Neural cell (in vitro differentiated cells): ENCODE measurements at regions not wholly inside any gene's neighbourhood (a gene's known extent, or its start where the extent isn't known, plus 50 kb on each side); places are given as distances from the start of the nearest gene placed in this dataset.

Source experiments
- H2AFZ ChIP-seq: fragments of 200-600, 300-800 bp; sonication (generic), shearing (Covaris generic); 2 replicates; pipeline ENCODE4 v1.6.0; 2014; ENCODE audit warnings: low read depth, mild to moderate bottlenecking, antibody characterized with exemption, low read length, moderate library complexity
- H3F3A ChIP-seq: fragments of 200-600 bp; shearing (Covaris generic); 2 replicates; pipeline ENCODE4 v1.6.1; 2016; ENCODE audit warnings: mild to moderate bottlenecking, moderate library complexity, mixed read lengths, antibody characterized with exemption, low read length; ENCODE audit not compliant: insufficient read depth, poor library complexity, severe bottlenecking
- H3K27ac ChIP-seq: fragments of 200-600, 300-800 bp; sonication (generic), shearing (Covaris generic); 2 replicates; pipeline ENCODE4 v1.5.1; 2014; ENCODE audit warnings: mild to moderate bottlenecking, low read length, moderate library complexity
- H3K27me3 ChIP-seq: fragments of 300-800, 200-600 bp; sonication (generic), shearing (Covaris generic); 2 replicates; pipeline ENCODE4 v1.6.0; 2014; ENCODE audit warnings: mild to moderate bottlenecking, low read depth, low read length, moderate library complexity; ENCODE audit not compliant: insufficient read depth
- H3K36me3 ChIP-seq: fragments of 300-800, 200-600 bp; sonication (generic), shearing (Covaris generic); 2 replicates; pipeline ENCODE4 v1.5.1; 2014; ENCODE audit warnings: mild to moderate bottlenecking, antibody characterized with exemption, low read length, moderate library complexity; ENCODE audit not compliant: insufficient read depth
- H3K4me2 ChIP-seq: fragments of 300-800, 200-600 bp; sonication (generic), shearing (Covaris generic); 2 replicates; pipeline ENCODE4 v1.6.0; 2014; ENCODE audit warnings: mild to moderate bottlenecking, low read length
- H3K4me3 ChIP-seq: fragments of 300-800, 200-600 bp; sonication (generic), shearing (Covaris generic); 2 replicates; pipeline ENCODE4 v1.5.1; 2014; ENCODE audit warnings: mild to moderate bottlenecking, low read length, moderate library complexity
- H3K79me2 ChIP-seq: fragments of 200-600 bp; shearing (Covaris generic); replicated peaks from 2 replicates; pipeline ENCODE4 v1.6.0; 2014; ENCODE audit warnings: mild to moderate bottlenecking, low read length, moderate library complexity; ENCODE audit not compliant: insufficient read depth
- H3K9ac ChIP-seq: fragments of 300-800, 200-600 bp; sonication (generic), shearing (Covaris generic); 2 replicates; pipeline ENCODE4 v1.6.1; 2016; ENCODE audit warnings: mild to moderate bottlenecking, low read length, mixed read lengths
- H3K9me2 ChIP-seq: fragments of 200-600 bp; shearing (Covaris generic); 2 replicates; pipeline ENCODE4 v1.6.1; 2016; ENCODE audit warnings: mild to moderate bottlenecking, low read length, mixed read lengths; ENCODE audit not compliant: insufficient read depth
- H3K9me3 ChIP-seq: fragments of 200-600, 300-800 bp; sonication (generic), shearing (Covaris generic); 2 replicates; pipeline ENCODE4 v1.6.1; 2016; ENCODE audit warnings: mild to moderate bottlenecking, mixed run types, low read length, moderate library complexity, mixed read lengths
- H4K20me1 ChIP-seq: fragments of 200-600 bp; shearing (Covaris generic); 2 replicates; pipeline ENCODE4 v1.6.1; 2016; ENCODE audit warnings: mild to moderate bottlenecking, mixed run types; ENCODE audit not compliant: insufficient read depth
- CTCF ChIP-seq: fragments of 450-650 bp; IDR thresholded peaks from 2 replicates; pipeline ENCODE4 v1.5.1; 2014; ENCODE audit warnings: antibody characterized with exemption, mild to moderate bottlenecking, moderate library complexity; ENCODE audit not compliant: poor library complexity, severe bottlenecking
- EP300 ChIP-seq: fragments of 450-650 bp; conservative IDR thresholded peaks from 2 replicates; pipeline ENCODE4 v1.6.1; 2014; ENCODE audit warnings: antibody characterized with exemption, mild to moderate bottlenecking, moderate library complexity; ENCODE audit not compliant: poor library complexity, severe bottlenecking
- EZH2 ChIP-seq: fragments of 200-600, 300-800 bp; shearing (Covaris generic), sonication (generic); IDR thresholded peaks from 2 replicates; pipeline ENCODE4 v1.6.1; 2014; ENCODE audit warnings: antibody characterized with exemption, low read length, borderline replicate concordance, mild to moderate bottlenecking; ENCODE audit not compliant: insufficient read depth, poor library complexity, severe bottlenecking
- MXI1 ChIP-seq: fragments of 450-650 bp; conservative IDR thresholded peaks from 2 replicates; pipeline ENCODE4 v1.6.1; 2014; ENCODE audit warnings: antibody characterized with exemption, mild to moderate bottlenecking; ENCODE audit not compliant: poor library complexity, severe bottlenecking
- POLR2AphosphoS5 ChIP-seq: IDR thresholded peaks from 2 replicates; pipeline ENCODE4 v1.6.1; 2012
- RAD21 ChIP-seq: fragments of 450-650 bp; conservative IDR thresholded peaks from 2 replicates; pipeline ENCODE4 v1.6.1; 2014; ENCODE audit warnings: antibody characterized with exemption, mild to moderate bottlenecking, moderate library complexity
- REST ChIP-seq: IDR thresholded peaks from 2 replicates; pipeline ENCODE4 v1.6.1; 2012; ENCODE audit warnings: borderline replicate concordance
- SMC3 ChIP-seq: fragments of 450-650 bp; conservative IDR thresholded peaks from 2 replicates; pipeline ENCODE4 v1.6.1; 2014; ENCODE audit warnings: antibody characterized with exemption, mild to moderate bottlenecking, moderate library complexity; ENCODE audit not compliant: poor library complexity
- TAF1 ChIP-seq: IDR thresholded peaks from 2 replicates; pipeline ENCODE4 v1.6.1; 2012; ENCODE audit warnings: low read depth

GRCh38 chr4:175380841-175381240, 431.2 kb downstream of the GPM6A start:
- no peak overlapping the region for H3K27ac ChIP-seq
- no peak overlapping the region for H3K9ac ChIP-seq
- no peak overlapping the region for H3K4me2 ChIP-seq
- H3K4me3 ChIP-seq = no peak overlapping the region
- H2AFZ ChIP-seq = no peak overlapping the region
- TF ChIP-seq CTCF (no peak), POLR2AphosphoS5 (no peak), SMC3 (no peak), REST (no peak), MXI1 (no peak), TAF1 (no peak), RAD21 (no peak), EP300 (no peak), EZH2 (no peak)
- H3K27me3 ChIP-seq = no peaks in the 10 kb centered on the region
- no peaks in the 10 kb centered on the region for H3K79me2 ChIP-seq
- no peaks in the 10 kb centered on the region for H3K9me2 ChIP-seq
- no peaks in the 10 kb centered on the region for H3K36me3 ChIP-seq
- no peaks in the 10 kb centered on the region for H4K20me1 ChIP-seq
- H3F3A ChIP-seq = no peaks in the 10 kb centered on the region
- no peaks in the 10 kb centered on the region for H3K9me3 ChIP-seq

- no peaks in the 10 kb centered on the region for H3K27me3 ChIP-seq
- H3K4me2 ChIP-seq = no peak overlapping the region
- no peaks in the 10 kb centered on the region for H3F3A ChIP-seq
- H4K20me1 ChIP-seq = no peaks in the 10 kb centered on the region
- H3K9ac ChIP-seq = no peak overlapping the region
- TF ChIP-seq RAD21 (no peak), SMC3 (no peak), CTCF (no peak), EZH2 (no peak), POLR2AphosphoS5 (no peak), REST (no peak), EP300 (no peak), MXI1 (no peak), TAF1 (no peak)
- no peaks in the 10 kb centered on the region for H3K79me2 ChIP-seq
- no peak overlapping the region for H3K4me3 ChIP-seq
- H2AFZ ChIP-seq = no peak overlapping the region
- no peaks in the 10 kb centered on the region for H3K9me2 ChIP-seq
- no peak overlapping the region for H3K27ac ChIP-seq
- no peaks in the 10 kb centered on the region for H3K36me3 ChIP-seq
- H3K9me3 ChIP-seq = no peaks in the 10 kb centered on the region
These were observed 426.3 kb downstream of the GPM6A start for GRCh38 chr4:175385797-175386196.
